ENCODE measurements at regions not wholly inside any gene's neighbourhood (a gene's known extent, or its start where the extent isn't known, plus 50 kb on each side); places are given as distances from the start of the nearest gene placed in this dataset.

GRCh38 chr6:168732676-168733075 lies 291.7 kb downstream of the SMOC2 start:
- no peak for TF ChIP-seq POLR2A (IDR thresholded peaks at IDR 0.05)
- no peak for TF ChIP-seq CTCF (IDR thresholded peaks at IDR 0.05)
- no peak for TF ChIP-seq POLR2AphosphoS5 (IDR thresholded peaks at IDR 0.05)
